Gastroesophageal sphincter (tissue), 4 donors: ENCODE measurements at regions not wholly inside any gene's neighbourhood (a gene's known extent, or its start where the extent isn't known, plus 50 kb on each side); places are given as distances from the start of the nearest gene placed in this dataset.

ENCODE experiments used
- ATAC-seq: fragments of 150-250 bp; one replicate; pipeline ENCODE4 v1.9.1; 2016; ENCODE audit warnings: mild to moderate bottlenecking, moderate library complexity
- H3K27ac ChIP-seq, 4 donors: fragments of 200-600 bp; sonication (generic) in 3 of 4; 1 replicate in 3 of 4; 2 replicates in 1 of 4; pipeline ENCODE4 v1.5.1; 2016 to 2019
- H3K27me3 ChIP-seq: fragments of 200-600 bp; sonication (generic); one replicate; pipeline ENCODE4 v1.5.1; 2019
- H3K36me3 ChIP-seq, 2 donors: fragments of 200-600 bp; sonication (generic); one replicate each; pipeline ENCODE4 v1.5.1; 2019; ENCODE audit warnings: control low read depth in 1 of 2
- H3K4me1 ChIP-seq, 3 donors: fragments of 200-600 bp; sonication (generic); 1 replicate in 2 of 3; 2 replicates in 1 of 3; pipeline ENCODE4 v1.5.1; 2016 to 2019; ENCODE audit warnings: control low read depth in 2 of 3
- H3K4me3 ChIP-seq, 2 donors: fragments of 200-600 bp; sonication (generic); one replicate each; pipeline ENCODE4 v1.5.1; 2019; ENCODE audit warnings: mild to moderate bottlenecking in 1 of 2, moderate library complexity in 1 of 2
- H3K9me3 ChIP-seq, 3 donors: fragments of 200-600 bp; sonication (generic); one replicate each; pipeline ENCODE4 v1.5.1; 2017 to 2019; ENCODE audit warnings: control low read depth in 2 of 3
- EP300 ChIP-seq: sonication (generic); formaldehyde crosslinking; IDR thresholded peaks from one replicate; pipeline ENCODE4 v1.6.1; 2017; ENCODE audit warnings: antibody characterized with exemption, mild to moderate bottlenecking
- POLR2A ChIP-seq, 2 donors: fragments of 450-650 bp; IDR thresholded peaks; one replicate each; pipeline ENCODE4 v1.6.1; 2017; ENCODE audit warnings: antibody characterized with exemption in 2 of 2, mild to moderate bottlenecking in 2 of 2, moderate library complexity in 1 of 2
- POLR2AphosphoS5 ChIP-seq: sonication (generic); formaldehyde crosslinking; IDR thresholded peaks from one replicate; pipeline ENCODE4 v1.6.1; 2017; ENCODE audit warnings: antibody characterized with exemption
- WGBS, 2 donors: methylation state at CpG; one replicate each; pipeline ENCODE4 v1.1.5; 2018; ENCODE audit warnings: low coverage in 1 of 2; 5-methylcytosine and 5-hydroxymethylcytosine counted together
- TF ChIP-seq, protein P1 (sequence below), 4 experiments: fragments of 200-600 bp in 2 of 4; fragments of 450-650 bp in 2 of 4; sonication (generic) in 1 of 4; IDR thresholded peaks; one replicate each; pipeline ENCODE4 v1.5.1; 2017 to 2019; ENCODE audit warnings: antibody characterized with exemption in 4 of 4, mild to moderate bottlenecking in 2 of 4, moderate library complexity in 2 of 4

DNA sequence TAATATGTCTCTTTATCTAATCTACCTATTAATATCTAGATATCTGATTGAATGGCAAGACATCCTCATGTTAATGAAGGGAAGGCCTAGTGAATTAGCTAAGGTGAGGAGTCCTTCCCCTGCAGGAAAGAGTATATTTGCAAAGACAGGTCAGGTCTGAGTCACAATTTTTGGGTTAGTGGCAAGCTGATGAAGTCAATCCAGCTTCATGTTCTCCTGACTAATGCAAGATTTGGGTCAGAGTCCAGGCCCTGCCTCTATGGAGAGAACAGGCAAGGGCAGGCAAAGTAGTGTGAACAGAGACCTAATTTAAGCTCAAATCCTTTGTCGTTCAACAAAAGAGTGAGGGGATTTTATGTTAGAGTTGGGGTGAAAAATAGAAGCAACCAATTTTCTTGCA lies 496.7 kb downstream of the BMP2 start:
- no peaks in the 10 kb centered on the region for H3K36me3 ChIP-seq
- no peak overlapping the region for H3K4me3 ChIP-seq
- TF ChIP-seq EP300 (no peak), POLR2AphosphoS5 (no peak), POLR2A (IDR thresholded peaks at IDR 0.05) (no peak)
- TF ChIP-seq, protein P1, sequence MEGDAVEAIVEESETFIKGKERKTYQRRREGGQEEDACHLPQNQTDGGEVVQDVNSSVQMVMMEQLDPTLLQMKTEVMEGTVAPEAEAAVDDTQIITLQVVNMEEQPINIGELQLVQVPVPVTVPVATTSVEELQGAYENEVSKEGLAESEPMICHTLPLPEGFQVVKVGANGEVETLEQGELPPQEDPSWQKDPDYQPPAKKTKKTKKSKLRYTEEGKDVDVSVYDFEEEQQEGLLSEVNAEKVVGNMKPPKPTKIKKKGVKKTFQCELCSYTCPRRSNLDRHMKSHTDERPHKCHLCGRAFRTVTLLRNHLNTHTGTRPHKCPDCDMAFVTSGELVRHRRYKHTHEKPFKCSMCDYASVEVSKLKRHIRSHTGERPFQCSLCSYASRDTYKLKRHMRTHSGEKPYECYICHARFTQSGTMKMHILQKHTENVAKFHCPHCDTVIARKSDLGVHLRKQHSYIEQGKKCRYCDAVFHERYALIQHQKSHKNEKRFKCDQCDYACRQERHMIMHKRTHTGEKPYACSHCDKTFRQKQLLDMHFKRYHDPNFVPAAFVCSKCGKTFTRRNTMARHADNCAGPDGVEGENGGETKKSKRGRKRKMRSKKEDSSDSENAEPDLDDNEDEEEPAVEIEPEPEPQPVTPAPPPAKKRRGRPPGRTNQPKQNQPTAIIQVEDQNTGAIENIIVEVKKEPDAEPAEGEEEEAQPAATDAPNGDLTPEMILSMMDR (IDR thresholded peaks at IDR 0.05), result no peak
- no peak for ATAC-seq
- 50 to 100% methylated on average over 1 of the region's 1 CpG for WGBS, 2 donors
- no peak overlapping the region for H3K27ac ChIP-seq
- no peaks in the 10 kb centered on the region for H3K27me3 ChIP-seq
- H3K4me1 ChIP-seq, result no peaks in the 10 kb centered on the region
- H3K9me3 ChIP-seq, result no peaks in the 10 kb centered on the region

DNA sequence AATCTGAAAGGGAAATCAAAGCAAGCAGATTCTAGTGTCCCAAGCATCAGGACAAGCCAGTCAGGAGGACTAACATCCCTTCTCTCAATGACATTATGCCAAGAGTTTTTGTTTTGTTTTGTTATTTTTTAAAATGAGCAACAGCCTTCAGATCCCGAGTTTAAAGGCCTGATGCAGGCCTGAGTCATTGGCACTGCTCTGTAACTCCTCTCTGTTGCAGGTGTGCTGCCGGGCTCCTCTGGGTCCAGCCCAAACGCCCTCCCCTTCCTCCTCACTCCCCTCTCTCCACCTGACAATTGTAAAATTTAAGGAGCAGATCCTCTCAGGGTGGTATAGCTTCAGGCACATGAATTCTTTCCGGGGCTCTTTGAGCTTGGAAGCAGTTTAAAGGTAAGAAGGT lies 502.0 kb downstream of the BMP2 start:
- H3K36me3 ChIP-seq, result no peaks in the 10 kb centered on the region
- TF ChIP-seq POLR2A (IDR thresholded peaks at IDR 0.05) (no peak), POLR2AphosphoS5 (no peak), EP300 (no peak)
- TF ChIP-seq, protein P1 (IDR thresholded peaks at IDR 0.05), result no peak
- H3K4me3 ChIP-seq, result no peak overlapping the region
- H3K27me3 ChIP-seq, result no peaks in the 10 kb centered on the region
- no peaks in the 10 kb centered on the region for H3K4me1 ChIP-seq
- no peak for ATAC-seq
- H3K27ac ChIP-seq, result no peak overlapping the region
- whole genome bisulfite sequencing, 2 donors, result 52 to 71% methylated on average over 4 of the region's 4 CpGs
- H3K9me3 ChIP-seq, result no peaks in the 10 kb centered on the region

DNA sequence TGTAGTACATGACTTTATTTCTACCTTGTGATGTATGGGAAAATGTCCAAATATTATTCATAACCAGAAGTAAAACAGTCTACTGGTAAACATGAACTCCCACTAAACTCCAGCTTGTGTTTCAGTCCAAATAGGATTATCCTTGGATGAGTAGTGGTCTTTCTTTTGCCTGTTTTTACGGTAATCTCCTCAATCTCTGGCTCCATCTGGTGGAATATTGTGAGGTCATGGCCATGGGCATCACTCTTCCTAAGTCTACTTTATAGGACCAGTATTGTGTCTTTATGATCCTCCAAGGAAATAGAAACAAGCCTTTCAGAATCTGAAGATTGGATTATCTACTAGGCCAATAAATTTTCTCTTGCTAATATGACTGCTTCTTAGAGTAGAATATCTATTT lies 505.0 kb downstream of the BMP2 start:
- Histone ChIP-seq H3K4me1 (no peaks in the 10 kb centered on the region), H3K27me3 (no peaks in the 10 kb centered on the region), H3K36me3 (no peaks in the 10 kb centered on the region), H3K9me3 (no peaks in the 10 kb centered on the region), H3K27ac (no peak overlapping the region), H3K4me3 (no peak overlapping the region)
- 29 to 36% methylated on average over 1 of the region's 1 CpG for WGBS, 2 donors
- no peak for ATAC-seq
- no peak for TF ChIP-seq POLR2AphosphoS5
- TF ChIP-seq, protein P1 (IDR thresholded peaks at IDR 0.05), result no peak

DNA sequence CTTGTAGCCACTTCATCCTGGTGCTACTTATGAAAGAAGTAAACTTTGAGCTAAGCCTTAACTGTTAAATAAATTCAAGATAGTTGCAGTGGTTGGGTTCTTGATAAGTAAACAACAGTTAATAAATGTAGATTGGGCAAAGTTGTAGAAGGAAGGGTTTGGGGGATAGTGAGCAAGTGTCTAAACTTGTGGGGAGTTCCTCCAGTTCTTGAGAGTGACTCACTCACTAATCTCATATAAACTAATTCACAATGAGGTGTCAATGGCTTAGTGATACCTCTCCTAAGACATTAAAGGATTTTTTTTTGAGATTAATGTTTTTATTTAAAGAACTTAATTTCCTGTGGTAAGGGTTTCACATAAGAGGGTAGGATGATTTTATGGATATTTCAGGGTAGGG lies 507.4 kb downstream of the BMP2 start:
- Histone ChIP-seq H3K4me1 (no peaks in the 10 kb centered on the region), H3K4me3 (no peak overlapping the region)
- TF ChIP-seq POLR2A (IDR thresholded peaks at IDR 0.05) (no peak), POLR2AphosphoS5 (no peak), EP300 (no peak)
- TF ChIP-seq, protein P1 (IDR thresholded peaks at IDR 0.05), result no peak

DNA sequence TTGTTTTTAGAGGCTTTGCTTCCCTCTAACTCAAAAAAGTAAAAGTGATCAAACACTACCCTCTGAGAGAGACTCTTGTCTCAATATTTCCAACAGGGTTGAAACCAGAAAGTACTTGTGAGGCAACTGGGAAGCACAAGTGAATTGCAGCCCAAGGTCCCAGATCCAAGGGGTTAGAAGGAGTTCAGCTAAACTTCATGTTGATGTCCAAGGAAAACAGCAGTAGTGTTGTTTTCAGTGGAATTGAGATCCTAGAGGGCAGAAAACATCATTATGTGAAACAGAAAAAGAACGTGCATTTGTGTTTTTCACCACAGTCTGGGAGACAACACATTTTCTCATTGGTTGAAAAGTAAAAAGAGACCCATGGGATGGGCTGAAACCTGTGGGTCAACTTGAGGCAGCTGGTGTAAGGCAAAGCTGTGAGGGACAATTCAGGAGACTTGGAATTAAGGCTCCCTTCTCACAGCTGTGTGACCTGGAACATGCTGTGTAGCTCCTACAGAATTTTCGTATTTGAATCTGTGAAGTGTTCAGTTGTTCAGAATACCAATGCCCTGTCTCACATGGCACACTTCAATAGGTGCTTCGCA lies 508.3 kb downstream of the BMP2 start:
- no peaks in the 10 kb centered on the region for H3K27me3 ChIP-seq
- TF ChIP-seq POLR2AphosphoS5, result no peak
- TF ChIP-seq, protein P1 (IDR thresholded peaks at IDR 0.05), result no peak
- TF ChIP-seq EP300, result no peak
- no peak for TF ChIP-seq POLR2A (IDR thresholded peaks at IDR 0.05)
- WGBS, 2 donors, result 67 to 81% methylated on average over 3 of the region's 3 CpGs
- ATAC-seq, result no peak
- H3K9me3 ChIP-seq, result no peaks in the 10 kb centered on the region
- H3K4me3 ChIP-seq, result no peak overlapping the region
- H3K27ac ChIP-seq, result no peak overlapping the region
- no peaks in the 10 kb centered on the region for H3K4me1 ChIP-seq
- H3K36me3 ChIP-seq, result no peaks in the 10 kb centered on the region

More for the DNA sequence above, 507.4 kb downstream of the BMP2 start:
- Histone ChIP-seq H3K9me3 (no peaks in the 10 kb centered on the region), H3K36me3 (no peaks in the 10 kb centered on the region), H3K27me3 (no peaks in the 10 kb centered on the region), H3K27ac (no peak overlapping the region)
- no peak for ATAC-seq
